Colonic mucosa (tissue), 4 donors: ENCODE measurements at regions not wholly inside any gene's neighbourhood (a gene's known extent, or its start where the extent isn't known, plus 50 kb on each side); places are given as distances from the start of the nearest gene placed in this dataset.

Experiments used
- DNase-seq: peaks from one replicate; pipeline ENCODE4 v3.0.0-alpha.2; 2020
- H3K27ac ChIP-seq: fragments of 200-600 bp; one replicate; pipeline ENCODE4 v1.8.0; 2021
- H3K27me3 ChIP-seq: fragments of 200-600 bp; one replicate; pipeline ENCODE4 v1.8.0; 2021
- H3K36me3 ChIP-seq: fragments of 200-600 bp; one replicate; pipeline ENCODE4 v1.8.0; 2021
- H3K4me1 ChIP-seq: fragments of 200-600 bp; one replicate; pipeline ENCODE4 v1.8.0; 2021; ENCODE audit warnings: mild to moderate bottlenecking
- H3K4me3 ChIP-seq: fragments of 200-600 bp; one replicate; pipeline ENCODE4 v1.8.0; 2021
- H3K9ac ChIP-seq, 2 donors: one replicate each; pipeline ENCODE4 v1.7.0; 2013; ENCODE audit warnings: control low read depth in 2 of 2, low read depth in 2 of 2, low read length in 2 of 2
- H3K9me3 ChIP-seq: fragments of 200-600 bp; one replicate; pipeline ENCODE4 v1.8.0; 2021
- CTCF ChIP-seq: fragments of 200-600 bp; IDR thresholded peaks from one replicate; pipeline ENCODE4 v1.8.0; 2022; ENCODE audit warnings: antibody characterized with exemption, mild to moderate bottlenecking
- intact Hi-C: fragments of 100-400 bp; cut with DNase I; formaldehyde crosslinking; loops from one replicate; pipeline ENCODE4 v1.14.1; 2022
- donor health status: healthy.
- donor health status: DM: no; HTN: no; CAD: no.
- donor health status: DM: no; HTN: no; CAD: no.

DNA sequence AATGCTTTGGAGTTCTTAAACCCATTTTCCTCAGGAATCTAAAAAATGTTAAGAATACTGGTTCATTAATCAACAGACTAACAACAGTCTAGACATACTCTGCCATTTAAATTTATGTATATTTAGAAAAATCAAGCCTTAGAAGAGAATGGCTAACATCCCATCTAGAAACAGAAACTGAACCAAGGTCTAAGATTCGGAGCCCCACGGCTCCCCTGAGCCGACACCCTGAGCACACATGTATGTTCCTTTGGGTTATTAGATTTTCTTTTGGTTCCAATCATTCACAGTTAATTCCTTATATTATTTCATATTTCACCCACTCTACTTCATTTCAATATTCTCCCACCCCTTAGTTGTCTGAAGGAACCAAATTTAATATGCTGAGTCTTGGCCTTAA, 94.8 kb upstream of the HNRNPA3 start:
- Histone ChIP-seq H3K27ac (no peak overlapping the region), H3K9me3 (no peaks in the 10 kb centered on the region), H3K4me3 (no peak overlapping the region), H3K36me3 (no peaks in the 10 kb centered on the region), H3K27me3 (no peaks in the 10 kb centered on the region), H3K9ac (no peak overlapping the region), H3K4me1 (no peaks in the 10 kb centered on the region)
- TF ChIP-seq CTCF: no peak
- intact Hi-C loops: no loop called here
- DNase-seq: no peak

- H3K36me3 ChIP-seq: no peaks in the 10 kb centered on the region
- TF ChIP-seq CTCF: no peak
- no peak overlapping the region for H3K4me3 ChIP-seq
- H3K27me3 ChIP-seq: no peaks in the 10 kb centered on the region
- no peaks in the 10 kb centered on the region for H3K4me1 ChIP-seq
- H3K9me3 ChIP-seq: no peaks in the 10 kb centered on the region
- no peak for DNase-seq
- intact Hi-C loops: no loop called here
- H3K27ac ChIP-seq: no peak overlapping the region
- H3K9ac ChIP-seq: no peak overlapping the region
Observed at GRCh38 chr2:177118636-177119035, 94.0 kb upstream of the HNRNPA3 start.

DNA sequence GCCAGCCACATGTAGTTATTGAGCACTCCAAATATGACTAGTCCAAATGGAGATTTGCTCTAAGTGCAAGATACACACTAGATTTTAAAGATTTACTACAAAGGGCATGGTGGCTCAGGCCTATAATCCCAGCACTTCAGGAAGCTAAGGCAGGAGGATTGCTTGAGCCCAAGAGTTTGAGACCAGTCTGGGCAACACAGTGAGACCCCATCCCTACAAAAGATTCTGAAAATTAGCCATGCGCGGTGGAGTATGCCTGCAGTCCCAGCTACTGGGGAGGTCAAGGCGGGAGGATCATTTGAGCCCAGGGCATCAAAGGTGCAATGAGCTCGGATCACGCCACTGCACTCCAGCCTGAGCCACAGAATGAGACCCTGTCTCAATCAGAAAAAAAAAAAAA, 93.5 kb upstream of the HNRNPA3 start:
- Histone ChIP-seq H3K36me3 (no peaks in the 10 kb centered on the region), H3K27ac (no peak overlapping the region), H3K9ac (no peak overlapping the region), H3K4me1 (no peaks in the 10 kb centered on the region), H3K27me3 (no peaks in the 10 kb centered on the region), H3K9me3 (no peaks in the 10 kb centered on the region), H3K4me3 (no peak overlapping the region)
- intact Hi-C loops: no loop called here
- no peak for DNase-seq
- no peak for TF ChIP-seq CTCF

DNA sequence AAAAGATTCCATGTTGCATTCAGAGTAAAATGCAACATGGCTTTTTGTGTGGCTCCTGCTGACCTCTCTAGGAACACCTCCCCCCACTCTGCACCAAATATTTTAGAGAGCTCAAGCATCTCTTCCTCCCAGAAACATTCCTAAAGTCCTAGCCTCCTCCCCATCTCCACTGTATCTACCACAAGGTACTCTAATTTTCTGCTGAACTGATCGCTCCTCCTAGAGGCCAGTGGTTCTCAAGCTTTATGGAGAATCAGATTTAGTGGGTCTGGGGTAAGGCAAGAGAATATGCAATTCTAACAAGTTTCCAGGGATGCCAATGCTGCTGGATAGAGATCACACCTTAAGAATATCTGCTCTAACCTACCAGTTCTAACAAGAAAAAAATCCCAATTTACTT, 89.5 kb upstream of the HNRNPA3 start:
- H3K9me3 ChIP-seq: no peaks in the 10 kb centered on the region
- no peak for DNase-seq
- TF ChIP-seq CTCF: no peak
- no peaks in the 10 kb centered on the region for H3K27me3 ChIP-seq
- H3K9ac ChIP-seq: no peak overlapping the region
- H3K4me3 ChIP-seq: no peak overlapping the region
- H3K4me1 ChIP-seq: no peaks in the 10 kb centered on the region
- intact Hi-C loops: no loop called here
- H3K27ac ChIP-seq: no peak overlapping the region
- H3K36me3 ChIP-seq: no peaks in the 10 kb centered on the region

DNA sequence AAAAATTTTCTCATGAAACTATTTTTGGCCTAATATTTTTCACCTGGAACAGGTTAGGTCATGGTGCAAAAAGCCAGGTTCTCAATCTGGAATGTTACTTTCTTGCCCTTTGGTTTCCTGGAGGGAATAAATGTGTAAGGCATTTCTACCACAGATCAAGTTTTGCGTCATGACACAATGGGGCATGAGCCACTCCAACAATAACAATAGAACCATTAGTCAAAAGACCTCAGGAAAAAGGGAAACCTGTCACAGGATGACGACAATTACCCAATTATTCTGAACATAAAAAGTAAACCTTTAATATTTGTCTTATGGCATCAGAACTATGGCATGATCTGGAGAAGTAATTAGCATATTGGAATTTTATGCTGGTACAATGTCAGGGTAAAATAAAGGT, 88.2 kb upstream of the HNRNPA3 start:
- Histone ChIP-seq H3K9me3 (no peaks in the 10 kb centered on the region), H3K36me3 (no peaks in the 10 kb centered on the region)
- intact Hi-C loops: no loop called here

More for the DNA sequence above, 88.2 kb upstream of the HNRNPA3 start:
- no peak for DNase-seq
- no peak overlapping the region for H3K9ac ChIP-seq
- H3K27me3 ChIP-seq: no peaks in the 10 kb centered on the region
- no peak for TF ChIP-seq CTCF
- H3K4me1 ChIP-seq: no peaks in the 10 kb centered on the region
- H3K4me3 ChIP-seq: no peak overlapping the region
- H3K27ac ChIP-seq: no peak overlapping the region
